Calu3 (cell line): ENCODE measurements at regions not wholly inside any gene's neighbourhood (a gene's known extent, or its start where the extent isn't known, plus 50 kb on each side); places are given as distances from the start of the nearest gene placed in this dataset.

Experiments used
- BruUV-seq: library from RNA; stranded (reverse); fragments of 400-500 nt; replicated peaks from 2 replicates; lab custom pipeline; 2021; lab: Mats Ljungman, UMichigan
- CTCF ChIA-PET: fragments of 300-600 bp; sonication (Branson Sonifier 250); formaldehyde crosslinking; loops from one replicate; lab custom pipeline; 2022; ENCODE audit warnings: antibody characterized with exemption; lab: Charles Lee
- DNase-seq: peaks from one replicate; pipeline ENCODE4 v3.0.0; 2022
- H3K27ac Mint-ChIP-seq: one replicate; pipeline ENCODE4 v1.8.0; 2022; ENCODE audit warnings: mixed read lengths; ENCODE audit not compliant: unreplicated experiment
- H3K27me3 Mint-ChIP-seq: one replicate; pipeline ENCODE4 v1.8.0; 2022; ENCODE audit warnings: mixed read lengths; ENCODE audit not compliant: unreplicated experiment
- H3K36me3 Mint-ChIP-seq: one replicate; pipeline ENCODE4 v1.8.0; 2022; ENCODE audit warnings: mild to moderate bottlenecking, moderate library complexity, mixed read lengths; ENCODE audit not compliant: insufficient read depth, unreplicated experiment
- H3K4me1 Mint-ChIP-seq: one replicate; pipeline ENCODE4 v1.8.0; 2022; ENCODE audit warnings: mild to moderate bottlenecking, low read depth, mixed read lengths; ENCODE audit not compliant: unreplicated experiment
- H3K4me3 Mint-ChIP-seq: one replicate; pipeline ENCODE4 v1.8.0; 2022; ENCODE audit warnings: mild to moderate bottlenecking, low read depth, moderate library complexity, mixed read lengths; ENCODE audit not compliant: unreplicated experiment
- H3K9me3 Mint-ChIP-seq: one replicate; pipeline ENCODE4 v1.8.0; 2022; ENCODE audit warnings: low read depth, mixed read lengths; ENCODE audit not compliant: unreplicated experiment
- intact Hi-C: fragments of 100-400 bp; cut with micrococcal nuclease; formaldehyde crosslinking; loops from one replicate; pipeline ENCODE4 v1.10.0; 2022; ENCODE audit not compliant: unreplicated experiment
- TF ChIP-seq, protein P1 (sequence below): fragments of 200-600 bp; IDR thresholded peaks from one replicate; pipeline ENCODE4 v1.8.0; 2022; ENCODE audit warnings: antibody characterized with exemption; ENCODE audit not compliant: unreplicated experiment

DNA sequence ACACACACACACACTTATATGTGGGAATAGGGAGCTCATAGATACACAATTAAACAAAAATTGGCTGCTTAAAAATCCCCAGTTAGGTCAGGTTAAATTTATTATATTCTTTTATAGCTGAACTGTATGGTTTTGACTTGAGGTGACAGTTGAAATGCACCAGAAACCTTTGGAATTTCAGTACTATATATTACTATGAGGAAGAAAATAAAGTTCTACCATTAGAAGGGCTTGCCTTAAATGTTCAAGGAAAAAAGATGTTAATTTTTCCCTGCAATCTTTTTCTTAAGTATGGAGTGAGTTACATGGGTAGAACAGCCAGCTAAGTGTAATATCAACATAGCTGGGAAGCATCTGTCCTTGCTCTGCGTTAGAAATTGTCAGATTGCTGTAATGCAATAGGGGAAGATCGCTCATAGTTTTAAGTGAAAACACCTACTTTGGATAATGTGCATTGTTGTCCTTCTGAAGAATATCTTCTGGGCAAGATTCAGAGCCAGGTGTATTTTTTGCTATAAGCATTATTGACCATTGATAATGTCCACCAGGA is 415.8 kb upstream of the MKI67 start:
- no peak for DNase-seq
- TF ChIP-seq, protein P1, sequence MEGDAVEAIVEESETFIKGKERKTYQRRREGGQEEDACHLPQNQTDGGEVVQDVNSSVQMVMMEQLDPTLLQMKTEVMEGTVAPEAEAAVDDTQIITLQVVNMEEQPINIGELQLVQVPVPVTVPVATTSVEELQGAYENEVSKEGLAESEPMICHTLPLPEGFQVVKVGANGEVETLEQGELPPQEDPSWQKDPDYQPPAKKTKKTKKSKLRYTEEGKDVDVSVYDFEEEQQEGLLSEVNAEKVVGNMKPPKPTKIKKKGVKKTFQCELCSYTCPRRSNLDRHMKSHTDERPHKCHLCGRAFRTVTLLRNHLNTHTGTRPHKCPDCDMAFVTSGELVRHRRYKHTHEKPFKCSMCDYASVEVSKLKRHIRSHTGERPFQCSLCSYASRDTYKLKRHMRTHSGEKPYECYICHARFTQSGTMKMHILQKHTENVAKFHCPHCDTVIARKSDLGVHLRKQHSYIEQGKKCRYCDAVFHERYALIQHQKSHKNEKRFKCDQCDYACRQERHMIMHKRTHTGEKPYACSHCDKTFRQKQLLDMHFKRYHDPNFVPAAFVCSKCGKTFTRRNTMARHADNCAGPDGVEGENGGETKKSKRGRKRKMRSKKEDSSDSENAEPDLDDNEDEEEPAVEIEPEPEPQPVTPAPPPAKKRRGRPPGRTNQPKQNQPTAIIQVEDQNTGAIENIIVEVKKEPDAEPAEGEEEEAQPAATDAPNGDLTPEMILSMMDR, result no peak
- intact Hi-C loops, result no loop called here
- Mint-ChIP-seq H3K9me3 (no peaks in the 10 kb centered on the region), H3K4me3 (no peak overlapping the region), H3K36me3 (no peaks in the 10 kb centered on the region), H3K27ac (no peak overlapping the region), H3K27me3 (peaks cover 10% of the 10 kb centered on the region), H3K4me1 (no peaks in the 10 kb centered on the region)
- BruUV-seq, result no TSS peak
- CTCF ChIA-PET, result no interaction called here

DNA sequence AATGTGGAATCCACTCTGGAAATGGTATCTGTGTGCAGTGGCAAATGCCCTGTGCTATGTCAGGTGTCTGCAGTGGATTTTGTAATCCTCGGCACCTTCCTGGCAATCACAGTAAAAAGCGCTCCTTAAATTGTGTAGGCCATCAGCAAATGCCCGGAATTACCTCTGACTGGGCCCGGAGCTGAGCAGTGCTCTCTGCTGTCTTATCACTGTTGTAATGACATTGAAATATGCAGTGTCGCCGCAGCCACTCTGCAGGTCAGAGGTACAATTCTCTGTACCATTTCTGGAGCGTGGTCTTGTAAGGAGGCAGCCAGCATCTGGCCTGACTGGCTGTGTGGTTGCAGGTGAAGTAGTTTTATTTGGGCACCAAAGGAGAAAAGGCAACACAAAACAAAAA is 416.4 kb upstream of the MKI67 start:
- H3K36me3 Mint-ChIP-seq, result no peaks in the 10 kb centered on the region
- peaks cover 10% of the 10 kb centered on the region for H3K27me3 Mint-ChIP-seq
- H3K27ac Mint-ChIP-seq, result no peak overlapping the region
- intact Hi-C loops, result no loop called here
- no peak for DNase-seq
- no TSS peak for BruUV-seq
- TF ChIP-seq, protein P1, result no peak
- no peaks in the 10 kb centered on the region for H3K9me3 Mint-ChIP-seq
- CTCF ChIA-PET, result no interaction called here
- H3K4me3 Mint-ChIP-seq, result no peak overlapping the region
- no peaks in the 10 kb centered on the region for H3K4me1 Mint-ChIP-seq

DNA sequence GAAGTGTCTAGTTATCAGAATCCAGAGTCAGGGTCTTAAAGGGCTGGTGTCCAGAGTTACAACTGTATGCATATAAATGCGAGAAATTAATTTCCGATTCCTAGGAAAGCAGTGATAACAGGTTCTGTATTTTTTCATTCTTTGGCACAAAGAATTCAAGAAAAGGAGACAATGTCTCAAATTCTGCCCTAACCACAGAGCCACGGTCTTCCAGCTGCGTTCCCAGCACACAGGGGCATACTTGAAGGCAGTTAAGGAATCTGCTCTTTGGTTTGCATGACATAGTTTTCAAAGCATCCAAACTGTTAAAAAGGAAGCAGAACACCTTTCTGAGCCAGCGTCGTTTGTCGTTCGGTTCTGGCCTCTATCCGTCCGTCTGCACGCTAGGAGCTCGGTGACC is 416.9 kb upstream of the MKI67 start:
- Mint-ChIP-seq H3K4me3 (no peak overlapping the region), H3K4me1 (no peaks in the 10 kb centered on the region), H3K36me3 (no peaks in the 10 kb centered on the region), H3K27me3 (peaks cover 10% of the 10 kb centered on the region), H3K9me3 (no peaks in the 10 kb centered on the region), H3K27ac (no peak overlapping the region)
- TF ChIP-seq, protein P1, result no peak
- BruUV-seq, result no TSS peak
- DNase-seq, result no peak
- CTCF ChIA-PET, result no interaction called here
- intact Hi-C loops, result no loop called here

DNA sequence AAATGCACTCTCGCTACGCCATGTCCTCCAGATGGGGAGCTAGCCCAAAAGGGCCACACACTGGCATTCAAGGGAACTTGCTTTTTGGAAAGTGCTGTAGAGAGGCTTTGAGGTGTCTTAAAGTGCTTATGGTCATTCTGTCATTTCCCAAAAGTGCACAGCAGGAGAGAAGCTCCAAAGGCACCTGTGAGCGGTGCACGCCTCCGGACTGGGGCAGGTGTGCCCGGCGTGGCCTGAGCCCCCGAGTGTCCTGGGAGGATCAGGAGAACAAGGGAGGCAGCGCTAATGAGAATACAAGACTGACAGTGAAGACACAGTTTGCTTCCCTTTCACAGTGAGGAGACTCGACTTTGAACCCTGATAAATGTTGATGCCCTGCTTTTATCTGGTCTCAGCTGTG is 419.0 kb upstream of the MKI67 start:
- TF ChIP-seq, protein P1, result no peak
- H3K9me3 Mint-ChIP-seq, result no peaks in the 10 kb centered on the region

More for the DNA sequence above, 419.0 kb upstream of the MKI67 start:
- no peak overlapping the region for H3K27ac Mint-ChIP-seq
- H3K4me3 Mint-ChIP-seq, result no peak overlapping the region
- no peaks in the 10 kb centered on the region for H3K36me3 Mint-ChIP-seq
- no peaks in the 10 kb centered on the region for H3K27me3 Mint-ChIP-seq
- no TSS peak for BruUV-seq
- no peaks in the 10 kb centered on the region for H3K4me1 Mint-ChIP-seq
- CTCF ChIA-PET, result no interaction called here
- intact Hi-C loops, result no loop called here
- DNase-seq, result no peak
